ENCODE measurements at regions not wholly inside any gene's neighbourhood (a gene's known extent, or its start where the extent isn't known, plus 50 kb on each side); places are given as distances from the start of the nearest gene placed in this dataset.
A peak's percentile ranks its signal among the peaks of the same experiment; 100 is the strongest.

- no peak for TF ChIP-seq CTCF (IDR thresholded peaks at IDR 0.05)
- ATAC-seq (no peak), DNase-seq (no peak)
- peaks cover 0 to 22% (median 5%) of the 10 kb centered on the region in 9 donors for H3K4me1 ChIP-seq
- peaks cover 0 to 7% (median 0%) of the 10 kb centered on the region in 7 donors for H3K27me3 ChIP-seq
- H3K9me3 ChIP-seq, result no peaks in the 10 kb centered on the region
- 57 to 60% methylated on average over 3 of the region's 3 CpGs for WGBS, 2 donors
- no peaks in the 10 kb centered on the region for H3K36me3 ChIP-seq
- H3K27ac ChIP-seq, result no peak overlapping the region
- no peak overlapping the region for H3K4me3 ChIP-seq
- intact Hi-C loops (cut with DNase I), result no loop called here
Observed at GRCh38 chr20:39691151-39691862, 729.2 kb downstream of the DHX35 start.

GRCh38 chr20:39676857-39677391 is 714.8 kb downstream of the DHX35 start:
- Histone ChIP-seq H3K36me3 (no peaks in the 10 kb centered on the region), H3K4me1 (no peaks in the 10 kb centered on the region), H3K27me3 (peaks cover 0 to 6% (median 0%) of the 10 kb centered on the region in 7 donors), H3K4me3 (no peak overlapping the region), H3K9me3 (peaks cover 0 to 11% (median 0%) of the 10 kb centered on the region in 11 donors), H3K27ac (no peak overlapping the region)
- DNase-seq (no peak), ATAC-seq (no peak)
- intact Hi-C loops (cut with DNase I), result no loop called here
- TF ChIP-seq CTCF (IDR thresholded peaks at IDR 0.05), result peak in 1 of 9 donors; percentile 23
- WGBS, 2 donors, result 56% methylated on average over 5 of the region's 5 CpGs

- Histone ChIP-seq H3K4me3 (no peak overlapping the region), H3K36me3 (no peaks in the 10 kb centered on the region), H3K4me1 (no peaks in the 10 kb centered on the region), H3K27me3 (peaks cover 0 to 5% (median 0%) of the 10 kb centered on the region in 7 donors), H3K9me3 (peaks cover 0 to 11% (median 0%) of the 10 kb centered on the region in 11 donors), H3K27ac (no peak overlapping the region)
- WGBS, 2 donors, result 93 to 96% methylated on average over 6 of the region's 6 CpGs
- ATAC-seq (no peak), DNase-seq (no peak)
- TF ChIP-seq CTCF (IDR thresholded peaks at IDR 0.05), result no peak
- intact Hi-C loops (cut with DNase I), result no loop called here
Observed at GRCh38 chr20:39676241-39676640, 714.1 kb downstream of the DHX35 start.

- ATAC-seq, result no peak
- TF ChIP-seq CTCF (IDR thresholded peaks at IDR 0.05), result no peak
- Histone ChIP-seq H3K27ac (no peak overlapping the region), H3K36me3 (no peaks in the 10 kb centered on the region), H3K9me3 (peaks cover 0 to 3% (median 0%) of the 10 kb centered on the region in 11 donors), H3K4me3 (no peak overlapping the region), H3K4me1 (no peaks in the 10 kb centered on the region), H3K27me3 (peaks cover 0 to 7% (median 0%) of the 10 kb centered on the region in 7 donors)
- WGBS, 2 donors, result 66 to 71% methylated on average over 2 of the region's 2 CpGs
- DNase-seq, result no peak
- intact Hi-C loops (cut with DNase I), result no loop called here
Observed at GRCh38 chr20:39674842-39675241, 712.7 kb downstream of the DHX35 start.
